Peyer's patch (tissue), 4 donors: ENCODE measurements at regions not wholly inside any gene's neighbourhood (a gene's known extent, or its start where the extent isn't known, plus 50 kb on each side); places are given as distances from the start of the nearest gene placed in this dataset.

Experiments used
- DNase-seq, 3 donors: peaks; one replicate each; pipeline ENCODE4 v3.0.0-alpha.2; 2017 to 2019
- H3K27ac ChIP-seq, 4 donors: fragments of 200-600 bp; sonication (generic); one replicate each; pipeline ENCODE4 v1.5.1; 2016 to 2019
- H3K27me3 ChIP-seq, 2 donors: fragments of 200-600 bp; sonication (generic); one replicate each; pipeline ENCODE4 v1.5.1; 2019
- H3K36me3 ChIP-seq, 3 donors: fragments of 200-600 bp; sonication (generic); one replicate each; pipeline ENCODE4 v1.5.1; 2016 to 2019
- H3K4me1 ChIP-seq, 4 donors: fragments of 200-600 bp; sonication (generic); one replicate each; pipeline ENCODE4 v1.5.1; 2016 to 2019
- H3K4me3 ChIP-seq, 4 donors: fragments of 200-600 bp; sonication (generic); 1 replicate in 3 of 4; 2 replicates in 1 of 4; pipeline ENCODE4 v1.5.1; 2016 to 2019; ENCODE audit warnings: mild to moderate bottlenecking in 1 of 4
- H3K9me3 ChIP-seq, 4 donors: fragments of 200-600 bp; sonication (generic); one replicate each; pipeline ENCODE4 v1.5.1; 2016 to 2019; ENCODE audit warnings: mild to moderate bottlenecking in 1 of 4
- POLR2A ChIP-seq, 2 donors: fragments of 450-650 bp; IDR thresholded peaks; one replicate each; pipeline ENCODE4 v1.5.1; 2017; ENCODE audit warnings: antibody characterized with exemption in 2 of 2, mild to moderate bottlenecking in 2 of 2, moderate library complexity in 2 of 2
- TF ChIP-seq, protein P1 (sequence below), 6 experiments: fragments of 450-650 bp in 4 of 6; fragments of 200-600 bp in 2 of 6; sonication (generic) in 1 of 6; IDR thresholded peaks; one replicate each; pipeline ENCODE4 v1.5.1; 2017 to 2019; ENCODE audit warnings: antibody characterized with exemption in 6 of 6, mild to moderate bottlenecking in 3 of 6, moderate library complexity in 1 of 6

DNA sequence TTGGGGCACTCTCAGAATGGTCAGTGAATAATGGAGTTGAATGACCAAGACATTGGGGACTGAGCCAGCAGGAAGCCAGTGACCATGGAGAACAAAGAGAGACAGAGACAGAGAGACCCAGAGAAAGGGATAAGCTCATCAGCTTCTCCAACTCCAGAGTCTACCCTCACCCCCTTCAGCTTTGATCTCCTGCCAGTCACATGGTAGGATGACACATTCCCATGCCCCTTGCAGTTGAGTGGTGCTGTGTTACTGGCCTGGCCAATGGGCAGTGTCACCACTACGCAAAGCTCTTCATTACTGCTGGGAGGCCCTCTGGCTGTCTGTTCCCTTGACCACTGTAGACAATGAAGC lies 643.5 kb downstream of the AJAP1 start:
- Histone ChIP-seq H3K4me1 (no peaks in the 10 kb centered on the region), H3K27me3 (no peaks in the 10 kb centered on the region), H3K27ac (no peak overlapping the region), H3K9me3 (no peaks in the 10 kb centered on the region), H3K36me3 (no peaks in the 10 kb centered on the region), H3K4me3 (no peak overlapping the region)
- TF ChIP-seq POLR2A (IDR thresholded peaks at IDR 0.05): no peak
- TF ChIP-seq, protein P1, sequence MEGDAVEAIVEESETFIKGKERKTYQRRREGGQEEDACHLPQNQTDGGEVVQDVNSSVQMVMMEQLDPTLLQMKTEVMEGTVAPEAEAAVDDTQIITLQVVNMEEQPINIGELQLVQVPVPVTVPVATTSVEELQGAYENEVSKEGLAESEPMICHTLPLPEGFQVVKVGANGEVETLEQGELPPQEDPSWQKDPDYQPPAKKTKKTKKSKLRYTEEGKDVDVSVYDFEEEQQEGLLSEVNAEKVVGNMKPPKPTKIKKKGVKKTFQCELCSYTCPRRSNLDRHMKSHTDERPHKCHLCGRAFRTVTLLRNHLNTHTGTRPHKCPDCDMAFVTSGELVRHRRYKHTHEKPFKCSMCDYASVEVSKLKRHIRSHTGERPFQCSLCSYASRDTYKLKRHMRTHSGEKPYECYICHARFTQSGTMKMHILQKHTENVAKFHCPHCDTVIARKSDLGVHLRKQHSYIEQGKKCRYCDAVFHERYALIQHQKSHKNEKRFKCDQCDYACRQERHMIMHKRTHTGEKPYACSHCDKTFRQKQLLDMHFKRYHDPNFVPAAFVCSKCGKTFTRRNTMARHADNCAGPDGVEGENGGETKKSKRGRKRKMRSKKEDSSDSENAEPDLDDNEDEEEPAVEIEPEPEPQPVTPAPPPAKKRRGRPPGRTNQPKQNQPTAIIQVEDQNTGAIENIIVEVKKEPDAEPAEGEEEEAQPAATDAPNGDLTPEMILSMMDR (IDR thresholded peaks at IDR 0.05): no peak
- DNase-seq: no peak

DNA sequence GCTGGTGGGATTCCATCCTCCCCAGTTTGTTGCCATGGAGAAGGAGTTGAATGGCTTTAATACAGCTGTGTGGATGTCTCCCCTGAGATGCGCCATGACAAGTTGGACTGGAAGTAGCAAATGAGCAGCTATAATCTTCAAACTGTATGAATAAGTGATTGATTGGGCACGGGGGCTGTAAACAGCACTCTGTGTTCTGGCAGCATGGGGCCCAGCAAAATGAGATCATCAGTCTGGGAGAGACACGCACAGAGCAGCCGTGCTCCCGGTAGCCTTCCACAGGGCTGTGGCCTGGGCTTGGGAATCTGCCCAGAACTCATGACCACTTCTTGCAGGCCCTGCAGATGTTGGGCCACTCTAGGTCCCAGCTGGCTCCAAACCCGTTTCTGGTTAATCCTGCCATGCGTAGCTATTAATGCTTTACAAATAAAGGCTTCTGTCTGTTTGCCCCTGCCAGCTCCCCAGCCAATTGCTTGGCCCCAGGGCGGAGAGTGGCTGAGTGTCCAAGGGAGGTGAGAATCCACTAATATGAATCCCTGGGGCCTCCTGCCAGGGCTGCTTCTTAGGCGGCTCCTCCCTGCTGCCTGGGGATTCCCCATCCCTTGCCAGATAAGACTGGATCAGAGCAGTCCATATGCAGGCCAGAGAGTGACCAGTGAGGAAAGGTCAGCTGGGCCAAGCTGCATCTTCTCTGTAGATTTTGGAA lies 642.9 kb downstream of the AJAP1 start:
- Histone ChIP-seq H3K27ac (no peak overlapping the region), H3K4me3 (no peak overlapping the region), H3K27me3 (no peaks in the 10 kb centered on the region), H3K4me1 (no peaks in the 10 kb centered on the region), H3K36me3 (no peaks in the 10 kb centered on the region), H3K9me3 (no peaks in the 10 kb centered on the region)
- DNase-seq: no peak
- TF ChIP-seq, protein P1 (IDR thresholded peaks at IDR 0.05): no peak
- no peak for TF ChIP-seq POLR2A (IDR thresholded peaks at IDR 0.05)

DNA sequence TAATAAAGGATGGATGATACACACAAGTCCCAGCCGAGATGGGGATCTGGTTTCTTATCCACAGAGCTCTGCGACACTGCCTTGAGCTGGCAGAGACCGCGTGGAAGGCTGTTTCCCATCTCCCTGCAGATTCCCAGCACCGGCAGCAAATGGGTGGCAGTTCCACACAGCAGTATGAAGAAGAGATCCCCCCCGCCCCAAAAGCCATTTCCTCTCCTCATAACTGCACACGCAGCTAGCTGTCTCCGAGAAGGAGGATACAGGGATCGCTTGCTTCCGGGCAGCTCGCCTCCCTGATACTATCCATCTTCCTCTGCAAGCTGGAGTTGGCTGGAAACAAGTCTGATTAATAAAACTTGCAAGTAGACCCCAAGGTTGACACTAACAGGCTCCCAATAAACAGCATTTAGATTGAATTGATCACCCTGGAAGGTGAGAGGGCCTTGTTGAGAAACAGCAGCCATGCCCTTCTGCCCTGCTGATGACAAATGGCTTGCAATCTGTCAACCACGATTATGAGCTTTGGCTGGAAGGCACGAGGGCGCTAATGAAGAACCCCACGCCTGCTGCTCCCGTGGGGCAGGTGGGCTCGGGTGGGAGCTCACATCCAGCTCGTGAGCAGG lies 642.3 kb downstream of the AJAP1 start:
- Histone ChIP-seq H3K27ac (no peak overlapping the region), H3K4me1 (no peaks in the 10 kb centered on the region), H3K27me3 (no peaks in the 10 kb centered on the region), H3K36me3 (no peaks in the 10 kb centered on the region), H3K4me3 (no peak overlapping the region), H3K9me3 (no peaks in the 10 kb centered on the region)
- DNase-seq: no peak
- TF ChIP-seq POLR2A (IDR thresholded peaks at IDR 0.05): no peak
- TF ChIP-seq, protein P1 (IDR thresholded peaks at IDR 0.05): no peak

- Histone ChIP-seq H3K9me3 (no peaks in the 10 kb centered on the region), H3K27ac (no peak overlapping the region), H3K4me1 (no peaks in the 10 kb centered on the region), H3K4me3 (no peak overlapping the region), H3K36me3 (no peaks in the 10 kb centered on the region), H3K27me3 (no peaks in the 10 kb centered on the region)
- no peak for TF ChIP-seq POLR2A (IDR thresholded peaks at IDR 0.05)
- TF ChIP-seq, protein P1 (IDR thresholded peaks at IDR 0.05): no peak
- DNase-seq: no peak
Measured at GRCh38 chr1:5296095-5296494, 641.7 kb downstream of the AJAP1 start.

- Histone ChIP-seq H3K4me1 (no peaks in the 10 kb centered on the region), H3K9me3 (no peaks in the 10 kb centered on the region), H3K36me3 (no peaks in the 10 kb centered on the region), H3K4me3 (no peak overlapping the region), H3K27ac (no peak overlapping the region), H3K27me3 (no peaks in the 10 kb centered on the region)
- DNase-seq: no peak
- no peak for TF ChIP-seq POLR2A (IDR thresholded peaks at IDR 0.05)
- TF ChIP-seq, protein P1 (IDR thresholded peaks at IDR 0.05): no peak
Measured at GRCh38 chr1:5291889-5292288, 637.5 kb downstream of the AJAP1 start.
